Neural cell (in vitro differentiated cells): ENCODE measurements at regions not wholly inside any gene's neighbourhood (a gene's known extent, or its start where the extent isn't known, plus 50 kb on each side); places are given as distances from the start of the nearest gene placed in this dataset.

Source experiments
- CTCF ChIP-seq: fragments of 450-650 bp; IDR thresholded peaks from 2 replicates; pipeline ENCODE4 v1.5.1; 2014; ENCODE audit warnings: antibody characterized with exemption, mild to moderate bottlenecking, moderate library complexity; ENCODE audit not compliant: poor library complexity, severe bottlenecking
- EP300 ChIP-seq: fragments of 450-650 bp; conservative IDR thresholded peaks from 2 replicates; pipeline ENCODE4 v1.6.1; 2014; ENCODE audit warnings: antibody characterized with exemption, mild to moderate bottlenecking, moderate library complexity; ENCODE audit not compliant: poor library complexity, severe bottlenecking
- EZH2 ChIP-seq: fragments of 200-600, 300-800 bp; shearing (Covaris generic), sonication (generic); IDR thresholded peaks from 2 replicates; pipeline ENCODE4 v1.6.1; 2014; ENCODE audit warnings: antibody characterized with exemption, low read length, borderline replicate concordance, mild to moderate bottlenecking; ENCODE audit not compliant: insufficient read depth, poor library complexity, severe bottlenecking
- MXI1 ChIP-seq: fragments of 450-650 bp; conservative IDR thresholded peaks from 2 replicates; pipeline ENCODE4 v1.6.1; 2014; ENCODE audit warnings: antibody characterized with exemption, mild to moderate bottlenecking; ENCODE audit not compliant: poor library complexity, severe bottlenecking
- POLR2AphosphoS5 ChIP-seq: IDR thresholded peaks from 2 replicates; pipeline ENCODE4 v1.6.1; 2012
- REST ChIP-seq: IDR thresholded peaks from 2 replicates; pipeline ENCODE4 v1.6.1; 2012; ENCODE audit warnings: borderline replicate concordance
- SMC3 ChIP-seq: fragments of 450-650 bp; conservative IDR thresholded peaks from 2 replicates; pipeline ENCODE4 v1.6.1; 2014; ENCODE audit warnings: antibody characterized with exemption, mild to moderate bottlenecking, moderate library complexity; ENCODE audit not compliant: poor library complexity
- TAF1 ChIP-seq: IDR thresholded peaks from 2 replicates; pipeline ENCODE4 v1.6.1; 2012; ENCODE audit warnings: low read depth

- TF ChIP-seq EZH2 (no peak), CTCF (no peak), POLR2AphosphoS5 (no peak), EP300 (no peak), MXI1 (no peak), SMC3 (no peak), TAF1 (no peak), REST (no peak)
These were observed 240.5 kb downstream of the TLE3 start for GRCh38 chr15:69857250-69857649.
